PC-3 (cell line): ENCODE measurements at regions not wholly inside any gene's neighbourhood (a gene's known extent, or its start where the extent isn't known, plus 50 kb on each side); places are given as distances from the start of the nearest gene placed in this dataset.

Source experiments
- EZH2 ChIP-seq: fragments of 300-600 bp; sonication (generic); IDR thresholded peaks from one replicate; pipeline ENCODE4 v1.6.1; 2017; ENCODE audit warnings: antibody characterized with exemption, mild to moderate bottlenecking, low read length; ENCODE audit not compliant: unreplicated experiment
- EZH2phosphoT487 ChIP-seq: fragments of 300-600 bp; sonication (generic); IDR thresholded peaks from 2 replicates; pipeline ENCODE4 v1.6.1; 2018; ENCODE audit warnings: mild to moderate bottlenecking, antibody characterized with exemption, low read length, borderline replicate concordance
- TF ChIP-seq, protein P1 (sequence below): fragments of 300-600 bp; sonication (generic); conservative IDR thresholded peaks from 2 replicates; pipeline ENCODE4 v1.5.1; 2017; ENCODE audit warnings: antibody characterized with exemption, low read depth, mild to moderate bottlenecking, low read length

DNA sequence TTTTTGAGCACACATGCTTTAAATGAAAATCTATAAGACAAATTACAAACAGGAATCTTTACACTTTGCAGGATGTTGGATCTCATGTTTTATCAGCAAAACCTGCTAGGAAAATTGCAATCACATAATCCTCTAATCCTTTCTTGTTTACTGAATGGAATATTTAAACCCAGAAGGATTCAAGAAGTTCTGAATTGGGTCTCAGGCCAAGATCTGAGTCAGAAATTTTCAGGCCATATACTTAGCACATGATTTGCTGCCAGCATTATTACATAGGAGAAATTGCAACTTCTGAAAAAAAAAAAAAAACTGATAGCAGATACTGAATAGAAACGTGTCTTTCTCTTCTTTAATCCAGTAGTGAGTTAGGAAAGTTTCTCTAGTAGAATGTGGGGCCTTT is 1005.3 kb upstream of the POT1 start:
- TF ChIP-seq EZH2 (no peak), EZH2phosphoT487 (no peak)
- TF ChIP-seq, protein P1, sequence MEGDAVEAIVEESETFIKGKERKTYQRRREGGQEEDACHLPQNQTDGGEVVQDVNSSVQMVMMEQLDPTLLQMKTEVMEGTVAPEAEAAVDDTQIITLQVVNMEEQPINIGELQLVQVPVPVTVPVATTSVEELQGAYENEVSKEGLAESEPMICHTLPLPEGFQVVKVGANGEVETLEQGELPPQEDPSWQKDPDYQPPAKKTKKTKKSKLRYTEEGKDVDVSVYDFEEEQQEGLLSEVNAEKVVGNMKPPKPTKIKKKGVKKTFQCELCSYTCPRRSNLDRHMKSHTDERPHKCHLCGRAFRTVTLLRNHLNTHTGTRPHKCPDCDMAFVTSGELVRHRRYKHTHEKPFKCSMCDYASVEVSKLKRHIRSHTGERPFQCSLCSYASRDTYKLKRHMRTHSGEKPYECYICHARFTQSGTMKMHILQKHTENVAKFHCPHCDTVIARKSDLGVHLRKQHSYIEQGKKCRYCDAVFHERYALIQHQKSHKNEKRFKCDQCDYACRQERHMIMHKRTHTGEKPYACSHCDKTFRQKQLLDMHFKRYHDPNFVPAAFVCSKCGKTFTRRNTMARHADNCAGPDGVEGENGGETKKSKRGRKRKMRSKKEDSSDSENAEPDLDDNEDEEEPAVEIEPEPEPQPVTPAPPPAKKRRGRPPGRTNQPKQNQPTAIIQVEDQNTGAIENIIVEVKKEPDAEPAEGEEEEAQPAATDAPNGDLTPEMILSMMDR = no peak
